ENCODE measurements at regions not wholly inside any gene's neighbourhood (a gene's known extent, or its start where the extent isn't known, plus 50 kb on each side); places are given as distances from the start of the nearest gene placed in this dataset.
"Not testable (repeated sequence)": the region's sequence is repeated elsewhere in the genome, so short reads cannot be mapped to it uniquely, and the experiment has no call there.

GRCh38 chr1:212495766-212496494, 63.2 kb downstream of the NENF start:
- DNase-seq: peak; percentile 27

GRCh38 chr1:212496682-212497081, 64.0 kb downstream of the NENF start:
- no peak for DNase-seq

GRCh38 chr1:212497553-212497952, 64.8 kb downstream of the NENF start:
- DNase-seq: no peak

GRCh38 chr1:212498283-212499040, 65.7 kb downstream of the NENF start:
- peak; percentile 38 for DNase-seq

- DNase-seq: no peak
Measured at GRCh38 chr1:212500351-212500750, 67.6 kb downstream of the NENF start.

- no peak for DNase-seq
Measured at GRCh38 chr1:212500983-212501382, 68.3 kb downstream of the NENF start.

- peak; percentile 24 for DNase-seq
Measured at GRCh38 chr1:212503714-212504113, 71.0 kb downstream of the NENF start.

GRCh38 chr1:212504171-212504803, 71.6 kb downstream of the NENF start:
- no peak for DNase-seq

- no peak for DNase-seq
Measured at GRCh38 chr1:212506666-212507065, 73.9 kb downstream of the NENF start.

GRCh38 chr1:212507369-212507768, 74.6 kb downstream of the NENF start:
- DNase-seq: no peak

- DNase-seq: no peak
Measured at GRCh38 chr1:212512816-212513559, 80.3 kb downstream of the NENF start.

GRCh38 chr1:212513586-212513985, 80.9 kb downstream of the NENF start:
- DNase-seq: no peak

- DNase-seq: no peak
Measured at GRCh38 chr1:212514056-212514614, 81.4 kb downstream of the NENF start.

GRCh38 chr1:212514782-212515181, 82.1 kb downstream of the NENF start:
- DNase-seq: no peak

GRCh38 chr1:212515329-212515760, 82.6 kb downstream of the NENF start:
- no peak for DNase-seq

- not testable (repeated sequence) for DNase-seq
Measured at GRCh38 chr1:212516012-212516411, 83.3 kb downstream of the NENF start.

- DNase-seq: no peak
Measured at GRCh38 chr1:212518188-212519054, 85.7 kb downstream of the NENF start.

GRCh38 chr1:212519131-212519530, 86.4 kb downstream of the NENF start:
- DNase-seq: no peak

GRCh38 chr1:212520299-212520698, 87.6 kb downstream of the NENF start:
- DNase-seq: no peak

GRCh38 chr1:212520746-212521145, 87.8 kb upstream of the ATF3 start:
- DNase-seq: no peak

- DNase-seq: no peak
Measured at GRCh38 chr1:212525479-212526110, 83.0 kb upstream of the ATF3 start.

All from OCI-M1 (cell line).